ENCODE measurements at regions not wholly inside any gene's neighbourhood (a gene's known extent, or its start where the extent isn't known, plus 50 kb on each side); places are given as distances from the start of the nearest gene placed in this dataset.

DNA sequence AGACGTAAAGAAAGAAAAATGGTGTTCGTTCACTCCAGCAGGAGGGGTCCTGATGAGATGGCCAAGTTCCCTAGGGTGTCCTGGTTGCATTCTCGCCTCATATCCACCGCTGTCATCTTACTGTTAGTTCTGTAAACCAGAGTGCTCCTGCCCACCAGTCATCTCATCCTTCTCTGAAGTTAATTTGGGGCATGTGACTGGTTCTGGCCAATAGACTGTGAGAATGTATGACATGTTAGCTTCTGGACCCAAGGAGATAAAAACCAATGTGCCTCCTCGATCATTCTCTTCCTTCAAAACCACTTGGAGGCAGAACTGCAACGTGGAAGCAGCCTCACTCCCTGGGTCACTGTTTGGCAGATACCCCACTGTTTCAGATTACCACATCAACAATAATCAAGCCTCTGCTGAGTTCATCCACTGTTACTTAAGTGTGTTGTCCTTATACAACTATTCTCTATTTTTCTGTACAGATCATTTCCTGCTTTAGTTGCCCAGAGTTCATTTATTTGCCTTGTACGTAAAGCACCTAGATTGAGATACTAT is 759.1 kb downstream of the TSN start:
- TF ChIP-seq CREB1 (IDR thresholded peaks at IDR 0.05) (no peak), CREB1 (CRISPR knock-in tag; IDR thresholded peaks at IDR 0.05) (no peak), ZNF274 (IDR thresholded peaks at IDR 0.05; ENCODE audit: borderline replicate concordance, low read depth, low read length) (no peak), CHCHD3 (CRISPR knock-in tag; IDR thresholded peaks at IDR 0.05) (no peak), ZNF589 (CRISPR knock-in tag; IDR thresholded peaks at IDR 0.05; ENCODE audit: low read depth) (no peak), HDGF (IDR thresholded peaks at IDR 0.05) (no peak), CBX2 (IDR thresholded peaks at IDR 0.05; ENCODE audit: insufficient read depth, low read length, poor library complexity, severe bottlenecking) (no peak), CBX3 (IDR thresholded peaks at IDR 0.05; ENCODE audit: borderline replicate concordance in 1 of 2, low read length in 2 of 2) (no peak), RAD51 (IDR thresholded peaks at IDR 0.05; ENCODE audit: borderline replicate concordance, low read depth) (no peak)
- TF ChIP-seq, protein P1, sequence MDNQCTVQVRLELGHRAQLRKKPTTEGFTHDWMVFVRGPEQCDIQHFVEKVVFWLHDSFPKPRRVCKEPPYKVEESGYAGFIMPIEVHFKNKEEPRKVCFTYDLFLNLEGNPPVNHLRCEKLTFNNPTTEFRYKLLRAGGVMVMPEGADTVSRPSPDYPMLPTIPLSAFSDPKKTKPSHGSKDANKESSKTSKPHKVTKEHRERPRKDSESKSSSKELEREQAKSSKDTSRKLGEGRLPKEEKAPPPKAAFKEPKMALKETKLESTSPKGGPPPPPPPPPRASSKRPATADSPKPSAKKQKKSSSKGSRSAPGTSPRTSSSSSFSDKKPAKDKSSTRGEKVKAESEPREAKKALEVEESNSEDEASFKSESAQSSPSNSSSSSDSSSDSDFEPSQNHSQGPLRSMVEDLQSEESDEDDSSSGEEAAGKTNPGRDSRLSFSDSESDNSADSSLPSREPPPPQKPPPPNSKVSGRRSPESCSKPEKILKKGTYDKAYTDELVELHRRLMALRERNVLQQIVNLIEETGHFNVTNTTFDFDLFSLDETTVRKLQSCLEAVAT (IDR thresholded peaks at IDR 0.05): no peak
- TF ChIP-seq, protein P2, sequence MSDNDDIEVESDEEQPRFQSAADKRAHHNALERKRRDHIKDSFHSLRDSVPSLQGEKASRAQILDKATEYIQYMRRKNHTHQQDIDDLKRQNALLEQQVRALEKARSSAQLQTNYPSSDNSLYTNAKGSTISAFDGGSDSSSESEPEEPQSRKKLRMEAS (CRISPR knock-in tag; IDR thresholded peaks at IDR 0.05): no peak
- TF ChIP-seq, protein P3, sequence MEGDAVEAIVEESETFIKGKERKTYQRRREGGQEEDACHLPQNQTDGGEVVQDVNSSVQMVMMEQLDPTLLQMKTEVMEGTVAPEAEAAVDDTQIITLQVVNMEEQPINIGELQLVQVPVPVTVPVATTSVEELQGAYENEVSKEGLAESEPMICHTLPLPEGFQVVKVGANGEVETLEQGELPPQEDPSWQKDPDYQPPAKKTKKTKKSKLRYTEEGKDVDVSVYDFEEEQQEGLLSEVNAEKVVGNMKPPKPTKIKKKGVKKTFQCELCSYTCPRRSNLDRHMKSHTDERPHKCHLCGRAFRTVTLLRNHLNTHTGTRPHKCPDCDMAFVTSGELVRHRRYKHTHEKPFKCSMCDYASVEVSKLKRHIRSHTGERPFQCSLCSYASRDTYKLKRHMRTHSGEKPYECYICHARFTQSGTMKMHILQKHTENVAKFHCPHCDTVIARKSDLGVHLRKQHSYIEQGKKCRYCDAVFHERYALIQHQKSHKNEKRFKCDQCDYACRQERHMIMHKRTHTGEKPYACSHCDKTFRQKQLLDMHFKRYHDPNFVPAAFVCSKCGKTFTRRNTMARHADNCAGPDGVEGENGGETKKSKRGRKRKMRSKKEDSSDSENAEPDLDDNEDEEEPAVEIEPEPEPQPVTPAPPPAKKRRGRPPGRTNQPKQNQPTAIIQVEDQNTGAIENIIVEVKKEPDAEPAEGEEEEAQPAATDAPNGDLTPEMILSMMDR (IDR thresholded peaks at IDR 0.05 in 2 of 3, conservative IDR thresholded peaks at IDR 0.05 in 1 of 3; ENCODE audit: insufficient read depth in 2 of 3, low read depth in 1 of 3, low read length in 3 of 3): no peak
